ENCODE measurements at regions not wholly inside any gene's neighbourhood (a gene's known extent, or its start where the extent isn't known, plus 50 kb on each side); places are given as distances from the start of the nearest gene placed in this dataset.

DNA sequence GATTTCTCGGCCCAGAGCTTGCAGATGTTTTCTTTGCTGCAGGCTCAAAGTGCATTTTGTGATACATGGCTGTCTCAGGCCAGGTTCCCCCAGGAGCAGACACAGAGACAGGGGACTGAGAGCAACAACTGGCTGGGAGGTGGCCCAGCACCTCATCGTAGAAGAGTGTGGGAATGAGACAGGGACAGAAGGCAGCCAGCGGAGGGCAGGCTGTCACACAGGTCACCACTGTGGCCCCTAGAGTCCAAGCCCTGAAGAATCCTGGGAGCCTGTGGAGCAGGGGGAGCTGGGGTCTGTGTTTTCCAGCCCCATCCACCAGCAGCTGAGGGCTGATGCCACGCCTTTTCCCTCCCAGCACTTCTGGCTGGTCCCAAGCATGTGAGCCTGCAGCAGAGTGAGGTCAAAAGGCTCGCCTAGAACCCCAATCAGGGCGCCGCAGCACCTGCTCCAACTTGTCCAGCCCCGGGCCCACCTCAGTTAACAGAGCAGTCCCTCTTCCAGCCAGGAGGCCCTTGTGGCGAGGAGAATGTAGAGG, 723.8 kb downstream of the UQCRFS1 start:
- Mint-ChIP-seq H3K27ac (ENCODE audit: unreplicated experiment) (no peak overlapping the region), H3K9me3 (no peaks in the 10 kb centered on the region), H3K4me3 (no peak overlapping the region), H3K4me1 (peaks cover 35% of the 10 kb centered on the region), H3K36me3 (ENCODE audit: low read depth) (no peaks in the 10 kb centered on the region), H3K27me3 (ENCODE audit: low read depth) (no peaks in the 10 kb centered on the region)
- DNase-seq (ENCODE audit: low read depth, low spot score), result no peak
- TF ChIP-seq CTCF (conservative IDR thresholded peaks at IDR 0.05), result no peak

DNA sequence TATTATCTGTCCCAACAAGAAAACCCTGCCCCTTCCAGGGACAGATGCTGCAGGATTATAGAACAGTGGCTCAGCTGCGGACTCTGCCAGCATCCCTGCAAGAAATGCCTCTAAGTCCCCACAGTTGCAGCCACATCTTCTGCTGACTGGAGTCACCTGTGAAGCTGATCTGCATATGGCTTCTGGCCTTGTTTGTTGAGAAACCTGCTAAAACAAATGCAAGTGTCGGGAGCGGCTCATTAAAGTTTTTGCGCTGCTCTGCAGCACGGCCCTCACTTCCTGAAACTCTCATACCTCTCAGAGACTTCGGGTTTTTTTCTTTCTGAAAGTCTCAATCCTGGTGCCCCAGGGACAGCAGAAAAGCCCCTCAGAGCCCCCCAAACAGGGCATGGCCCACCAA, 725.0 kb downstream of the UQCRFS1 start:
- Mint-ChIP-seq H3K36me3 (ENCODE audit: low read depth) (no peaks in the 10 kb centered on the region), H3K4me1 (peaks cover 29% of the 10 kb centered on the region), H3K27me3 (ENCODE audit: low read depth) (no peaks in the 10 kb centered on the region), H3K4me3 (no peak overlapping the region), H3K9me3 (no peaks in the 10 kb centered on the region), H3K27ac (ENCODE audit: unreplicated experiment) (no peak overlapping the region)
- TF ChIP-seq CTCF (conservative IDR thresholded peaks at IDR 0.05), result no peak
- no peak for DNase-seq (ENCODE audit: low read depth, low spot score)

DNA sequence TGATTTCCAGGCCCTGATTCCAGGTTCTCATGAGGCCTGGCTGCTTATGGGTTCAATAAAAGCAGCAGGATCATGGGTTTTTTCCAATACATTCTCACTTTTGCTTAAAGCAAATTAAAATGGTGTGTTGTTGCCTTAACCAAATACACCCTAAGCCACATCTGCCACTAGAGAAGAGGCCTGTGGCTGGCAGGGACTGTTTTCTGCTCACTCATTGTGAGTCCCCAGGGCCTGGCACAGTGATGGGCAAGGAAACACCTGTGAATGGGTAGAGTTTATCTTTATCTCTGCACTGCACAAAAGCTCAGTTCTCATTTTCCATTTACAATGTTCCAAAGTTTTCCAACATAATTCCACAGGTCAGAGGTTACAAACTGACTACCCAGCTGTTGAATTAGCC, 726.0 kb downstream of the UQCRFS1 start:
- Mint-ChIP-seq H3K4me3 (no peak overlapping the region), H3K27me3 (ENCODE audit: low read depth) (no peaks in the 10 kb centered on the region), H3K36me3 (ENCODE audit: low read depth) (no peaks in the 10 kb centered on the region), H3K27ac (ENCODE audit: unreplicated experiment) (no peak overlapping the region), H3K9me3 (no peaks in the 10 kb centered on the region), H3K4me1 (peaks cover 23% of the 10 kb centered on the region)
- TF ChIP-seq CTCF (conservative IDR thresholded peaks at IDR 0.05), result no peak
- no peak for DNase-seq (ENCODE audit: low read depth, low spot score)

DNA sequence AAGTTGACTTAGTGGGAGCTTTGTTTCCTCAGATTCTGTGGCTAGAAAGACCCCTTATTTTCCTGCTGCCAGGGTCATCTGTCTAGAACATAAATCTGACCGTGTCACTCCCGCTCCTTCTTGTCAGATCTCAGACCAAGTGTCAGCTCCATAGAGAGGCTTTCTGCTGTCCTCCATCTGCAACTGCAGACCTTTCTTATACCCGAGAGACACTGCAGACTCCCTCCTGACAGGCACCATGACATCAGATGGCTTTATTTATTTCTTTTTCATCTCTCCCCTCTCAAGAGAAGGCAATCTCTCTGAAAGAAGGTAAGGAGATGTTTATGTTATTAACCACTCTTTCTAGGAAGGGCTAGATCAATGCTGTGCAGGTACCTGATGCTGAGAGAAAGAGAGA, 726.5 kb downstream of the UQCRFS1 start:
- no peak for TF ChIP-seq CTCF (conservative IDR thresholded peaks at IDR 0.05)
- H3K36me3 Mint-ChIP-seq (ENCODE audit: low read depth), result no peaks in the 10 kb centered on the region
- no peak overlapping the region for H3K27ac Mint-ChIP-seq (ENCODE audit: unreplicated experiment)
- no peak overlapping the region for H3K4me3 Mint-ChIP-seq
- no peak for DNase-seq (ENCODE audit: low read depth, low spot score)
- H3K4me1 Mint-ChIP-seq, result peaks cover 23% of the 10 kb centered on the region
- H3K27me3 Mint-ChIP-seq (ENCODE audit: low read depth), result no peaks in the 10 kb centered on the region
- no peaks in the 10 kb centered on the region for H3K9me3 Mint-ChIP-seq

DNA sequence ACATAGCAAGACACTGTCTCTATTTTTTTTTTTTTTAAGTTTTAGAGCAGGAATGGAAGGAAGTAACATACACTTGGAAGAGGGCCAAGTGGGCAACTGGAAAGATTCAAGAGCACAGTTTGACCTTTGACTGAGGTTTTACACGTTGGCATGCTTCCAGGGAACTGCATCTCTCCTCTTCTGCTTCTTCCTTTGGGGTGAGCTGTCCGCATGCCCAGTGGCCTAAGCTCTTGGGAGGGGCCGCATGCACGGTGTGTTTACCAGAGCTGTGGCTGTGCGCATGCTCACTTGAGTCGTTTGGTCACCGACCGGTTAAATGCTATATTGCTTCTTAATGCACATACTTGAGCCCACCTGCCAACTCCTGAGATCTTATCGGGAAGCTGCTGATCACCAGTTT, 727.7 kb downstream of the UQCRFS1 start:
- Mint-ChIP-seq H3K36me3 (ENCODE audit: low read depth) (no peaks in the 10 kb centered on the region), H3K9me3 (no peaks in the 10 kb centered on the region), H3K4me3 (no peak overlapping the region), H3K27ac (ENCODE audit: unreplicated experiment) (no peak overlapping the region), H3K4me1 (peaks cover 18% of the 10 kb centered on the region), H3K27me3 (ENCODE audit: low read depth) (no peaks in the 10 kb centered on the region)
- TF ChIP-seq CTCF (conservative IDR thresholded peaks at IDR 0.05), result no peak
- DNase-seq (ENCODE audit: low read depth, low spot score), result no peak

DNA sequence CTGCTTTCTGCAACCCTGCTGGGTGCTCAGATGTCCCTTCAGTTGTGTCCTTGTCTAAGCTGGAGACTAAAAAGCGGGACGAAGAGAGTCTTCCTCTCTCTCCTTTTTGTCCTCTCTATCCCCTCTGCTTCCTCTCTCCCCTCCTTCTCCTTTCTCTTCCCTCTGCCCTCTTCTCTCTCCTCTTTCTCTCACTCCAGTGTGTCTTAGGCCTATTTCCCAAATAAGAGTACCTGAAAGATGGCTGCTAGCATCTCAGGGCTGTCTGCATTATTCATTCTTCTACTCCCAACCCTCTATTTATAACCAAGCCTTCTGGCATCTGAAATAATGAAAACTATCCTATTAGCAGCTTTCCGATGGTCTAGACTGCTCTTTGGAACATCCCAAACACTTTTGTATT, 729.8 kb downstream of the UQCRFS1 start:
- H3K4me3 Mint-ChIP-seq, result no peak overlapping the region
- no peak for TF ChIP-seq CTCF (conservative IDR thresholded peaks at IDR 0.05)
- no peak overlapping the region for H3K27ac Mint-ChIP-seq (ENCODE audit: unreplicated experiment)
- H3K36me3 Mint-ChIP-seq (ENCODE audit: low read depth), result no peaks in the 10 kb centered on the region
- peaks cover 12% of the 10 kb centered on the region for H3K4me1 Mint-ChIP-seq
- H3K9me3 Mint-ChIP-seq, result no peaks in the 10 kb centered on the region
- no peaks in the 10 kb centered on the region for H3K27me3 Mint-ChIP-seq (ENCODE audit: low read depth)
- DNase-seq (ENCODE audit: low read depth, low spot score), result no peak
